ENCODE measurements at regions not wholly inside any gene's neighbourhood (a gene's known extent, or its start where the extent isn't known, plus 50 kb on each side); places are given as distances from the start of the nearest gene placed in this dataset.
A peak's percentile ranks its signal among the peaks of the same experiment; 100 is the strongest.

DNA sequence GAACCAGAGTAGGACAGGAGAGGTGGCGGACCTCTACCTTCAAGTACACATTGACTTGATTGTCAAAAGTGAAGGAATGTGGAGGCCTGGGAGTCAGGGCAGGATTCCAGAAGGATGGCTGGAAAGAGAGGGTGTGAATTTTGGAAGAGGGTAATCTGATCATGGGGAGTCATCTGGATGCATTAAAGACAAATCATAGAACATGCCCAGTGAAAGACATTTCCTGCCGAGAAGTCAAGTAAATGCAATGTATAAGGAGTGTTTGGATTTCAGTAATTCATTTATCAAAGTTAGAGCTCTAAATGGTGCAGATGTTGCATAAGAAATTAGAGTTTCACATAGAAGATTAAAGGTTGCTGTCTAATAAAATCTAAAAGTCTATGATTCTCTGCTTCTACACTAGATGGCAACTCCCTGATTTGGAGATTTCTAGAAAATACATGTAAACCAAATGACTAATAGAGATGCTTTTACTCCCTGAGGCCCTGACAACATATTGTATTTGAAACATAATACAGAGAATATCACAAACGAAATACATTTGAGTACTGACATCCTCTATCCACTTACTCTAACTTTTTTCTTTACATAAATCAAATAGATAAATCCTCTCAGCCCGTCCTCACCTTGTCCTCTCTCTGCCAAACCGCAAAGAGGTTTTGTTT is 91.3 kb downstream of the KCNA5 start:
- no peaks in the 10 kb centered on the region for H3K36me3 ChIP-seq (replicated peaks in 1 of 2; ENCODE audit: control insufficient read depth in 1 of 2, insufficient read depth in 2 of 2, low read length in 1 of 2)
- H3K9ac ChIP-seq = no peak overlapping the region
- POLR2A ChIA-PET = no interaction called here
- H3K9me2 ChIP-seq = no peaks in the 10 kb centered on the region
- TF ChIP-seq TAF1 (IDR thresholded peaks at IDR 0.05; ENCODE audit: borderline replicate concordance, low read depth, low read length) (no peak), RAD21 (IDR thresholded peaks at IDR 0.05; ENCODE audit: low read length) (no peak), FOXM1 (IDR thresholded peaks at IDR 0.05; ENCODE audit: low read depth) (no peak), MXI1 (IDR thresholded peaks at IDR 0.05; ENCODE audit: low read depth, low read length) (no peak), GATA2 (CRISPR knock-in tag; IDR thresholded peaks at IDR 0.05) (no peak)
- TF ChIP-seq, protein P1, sequence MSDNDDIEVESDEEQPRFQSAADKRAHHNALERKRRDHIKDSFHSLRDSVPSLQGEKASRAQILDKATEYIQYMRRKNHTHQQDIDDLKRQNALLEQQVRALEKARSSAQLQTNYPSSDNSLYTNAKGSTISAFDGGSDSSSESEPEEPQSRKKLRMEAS (IDR thresholded peaks at IDR 0.05; ENCODE audit: low read depth) = no peak
- TF ChIP-seq, protein P2, sequence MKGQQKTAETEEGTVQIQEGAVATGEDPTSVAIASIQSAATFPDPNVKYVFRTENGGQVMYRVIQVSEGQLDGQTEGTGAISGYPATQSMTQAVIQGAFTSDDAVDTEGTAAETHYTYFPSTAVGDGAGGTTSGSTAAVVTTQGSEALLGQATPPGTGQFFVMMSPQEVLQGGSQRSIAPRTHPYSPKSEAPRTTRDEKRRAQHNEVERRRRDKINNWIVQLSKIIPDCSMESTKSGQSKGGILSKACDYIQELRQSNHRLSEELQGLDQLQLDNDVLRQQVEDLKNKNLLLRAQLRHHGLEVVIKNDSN (IDR thresholded peaks at IDR 0.05; ENCODE audit: borderline replicate concordance, low read depth) = no peak
- TF ChIP-seq, protein P3, sequence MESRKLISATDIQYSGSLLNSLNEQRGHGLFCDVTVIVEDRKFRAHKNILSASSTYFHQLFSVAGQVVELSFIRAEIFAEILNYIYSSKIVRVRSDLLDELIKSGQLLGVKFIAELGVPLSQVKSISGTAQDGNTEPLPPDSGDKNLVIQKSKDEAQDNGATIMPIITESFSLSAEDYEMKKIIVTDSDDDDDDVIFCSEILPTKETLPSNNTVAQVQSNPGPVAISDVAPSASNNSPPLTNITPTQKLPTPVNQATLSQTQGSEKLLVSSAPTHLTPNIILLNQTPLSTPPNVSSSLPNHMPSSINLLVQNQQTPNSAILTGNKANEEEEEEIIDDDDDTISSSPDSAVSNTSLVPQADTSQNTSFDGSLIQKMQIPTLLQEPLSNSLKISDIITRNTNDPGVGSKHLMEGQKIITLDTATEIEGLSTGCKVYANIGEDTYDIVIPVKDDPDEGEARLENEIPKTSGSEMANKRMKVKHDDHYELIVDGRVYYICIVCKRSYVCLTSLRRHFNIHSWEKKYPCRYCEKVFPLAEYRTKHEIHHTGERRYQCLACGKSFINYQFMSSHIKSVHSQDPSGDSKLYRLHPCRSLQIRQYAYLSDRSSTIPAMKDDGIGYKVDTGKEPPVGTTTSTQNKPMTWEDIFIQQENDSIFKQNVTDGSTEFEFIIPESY (IDR thresholded peaks at IDR 0.05; ENCODE audit: borderline replicate concordance, low read depth) = no peak
- no peak overlapping the region for H3K4me2 ChIP-seq
- H3F3A ChIP-seq (replicated peaks; ENCODE audit: insufficient read depth) = no peaks in the 10 kb centered on the region
- no peak overlapping the region for H2AFZ ChIP-seq (ENCODE audit: low read depth)
- no peaks in the 10 kb centered on the region; the same call in 1 of the 2 replicates for H3K79me2 ChIP-seq (ENCODE audit: insufficient read depth)
- 83% methylated on average over 5 of the region's 5 CpGs for WGBS (ENCODE audit: low lambda C conversion rate)
- CTCF ChIA-PET = no interaction called here
- H4K20me1 ChIP-seq (ENCODE audit: insufficient read depth) = no peaks in the 10 kb centered on the region
- H3K4me1 ChIP-seq (ENCODE audit: control insufficient read depth in 1 of 2, insufficient read depth in 2 of 2, low read depth in 1 of 2, low read length in 1 of 2) = peaks cover 0 to 7% of the 10 kb centered on the region in 2 experiments; a peak in 1 of 4 replicates
- DNase-seq = no peak
- no peak overlapping the region for H3K4me3 ChIP-seq (ENCODE audit: low read depth in 2 of 2, low read length in 1 of 2)
- H3K27me3 ChIP-seq (ENCODE audit: insufficient read depth) = no peaks in the 10 kb centered on the region
- H3K27ac ChIP-seq (ENCODE audit: low read depth in 2 of 2, low read length in 1 of 2) = no peak overlapping the region
- no peaks in the 10 kb centered on the region for H3K9me3 ChIP-seq

DNA sequence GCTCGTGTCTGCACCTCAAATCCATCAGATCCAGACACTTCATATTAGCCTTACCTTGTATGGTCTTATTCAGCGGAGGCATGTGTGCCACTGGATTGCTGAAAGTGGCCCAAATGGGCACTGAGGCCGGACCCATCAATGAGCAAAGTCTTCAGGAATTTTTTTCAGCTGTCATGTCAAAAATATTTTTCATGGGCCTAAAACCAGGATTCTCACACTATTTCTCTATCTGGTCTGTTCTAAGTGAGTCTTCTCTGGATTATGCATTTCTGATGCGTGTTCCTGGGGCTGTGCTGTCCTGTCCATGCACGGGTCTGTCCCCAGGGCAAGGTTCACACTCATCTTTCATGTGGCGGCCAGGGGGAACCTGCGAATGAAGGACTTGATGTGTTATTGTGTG is 94.6 kb downstream of the KCNA5 start:
- no peaks in the 10 kb centered on the region; the same call in 1 of the 2 replicates for H3K79me2 ChIP-seq (ENCODE audit: insufficient read depth)
- H3K27ac ChIP-seq (ENCODE audit: low read depth in 2 of 2, low read length in 1 of 2) = peak overlapping the region in 1 of 2 experiments; percentile 32; a peak in 2 of 4 replicates
- peaks cover 0 to 7% of the 10 kb centered on the region in 2 experiments; a peak in 1 of 4 replicates for H3K4me1 ChIP-seq (ENCODE audit: control insufficient read depth in 1 of 2, insufficient read depth in 2 of 2, low read depth in 1 of 2, low read length in 1 of 2)
- H3K4me3 ChIP-seq (ENCODE audit: low read depth in 2 of 2, low read length in 1 of 2) = no peak overlapping the region
- ChIA-PET CTCF (no interaction called here), POLR2A (no interaction called here)
- no peak overlapping the region for H2AFZ ChIP-seq (ENCODE audit: low read depth)
- no peak overlapping the region for H3K9ac ChIP-seq
- H3K9me2 ChIP-seq = no peaks in the 10 kb centered on the region
- H3F3A ChIP-seq (replicated peaks; ENCODE audit: insufficient read depth) = no peaks in the 10 kb centered on the region
- H3K27me3 ChIP-seq (ENCODE audit: insufficient read depth) = no peaks in the 10 kb centered on the region
- WGBS (ENCODE audit: low lambda C conversion rate) = 80% methylated on average over 7 of the region's 7 CpGs
- no peak for DNase-seq
- TF ChIP-seq, protein P4, sequence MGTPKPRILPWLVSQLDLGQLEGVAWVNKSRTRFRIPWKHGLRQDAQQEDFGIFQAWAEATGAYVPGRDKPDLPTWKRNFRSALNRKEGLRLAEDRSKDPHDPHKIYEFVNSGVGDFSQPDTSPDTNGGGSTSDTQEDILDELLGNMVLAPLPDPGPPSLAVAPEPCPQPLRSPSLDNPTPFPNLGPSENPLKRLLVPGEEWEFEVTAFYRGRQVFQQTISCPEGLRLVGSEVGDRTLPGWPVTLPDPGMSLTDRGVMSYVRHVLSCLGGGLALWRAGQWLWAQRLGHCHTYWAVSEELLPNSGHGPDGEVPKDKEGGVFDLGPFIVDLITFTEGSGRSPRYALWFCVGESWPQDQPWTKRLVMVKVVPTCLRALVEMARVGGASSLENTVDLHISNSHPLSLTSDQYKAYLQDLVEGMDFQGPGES (IDR thresholded peaks at IDR 0.05; ENCODE audit: low read depth, low read length) = no peak
- TF ChIP-seq MXI1 (IDR thresholded peaks at IDR 0.05; ENCODE audit: low read depth, low read length) (no peak), NRF1 (IDR thresholded peaks at IDR 0.05; ENCODE audit: low read depth, low read length) (no peak), RCOR1 (IDR thresholded peaks at IDR 0.05; ENCODE audit: low read length) (no peak), TEAD4 (IDR thresholded peaks at IDR 0.05; ENCODE audit: borderline replicate concordance, insufficient read depth) (no peak)
- TF ChIP-seq, protein P2 (IDR thresholded peaks at IDR 0.05; ENCODE audit: borderline replicate concordance, low read depth) = no peak
- TF ChIP-seq, protein P5, sequence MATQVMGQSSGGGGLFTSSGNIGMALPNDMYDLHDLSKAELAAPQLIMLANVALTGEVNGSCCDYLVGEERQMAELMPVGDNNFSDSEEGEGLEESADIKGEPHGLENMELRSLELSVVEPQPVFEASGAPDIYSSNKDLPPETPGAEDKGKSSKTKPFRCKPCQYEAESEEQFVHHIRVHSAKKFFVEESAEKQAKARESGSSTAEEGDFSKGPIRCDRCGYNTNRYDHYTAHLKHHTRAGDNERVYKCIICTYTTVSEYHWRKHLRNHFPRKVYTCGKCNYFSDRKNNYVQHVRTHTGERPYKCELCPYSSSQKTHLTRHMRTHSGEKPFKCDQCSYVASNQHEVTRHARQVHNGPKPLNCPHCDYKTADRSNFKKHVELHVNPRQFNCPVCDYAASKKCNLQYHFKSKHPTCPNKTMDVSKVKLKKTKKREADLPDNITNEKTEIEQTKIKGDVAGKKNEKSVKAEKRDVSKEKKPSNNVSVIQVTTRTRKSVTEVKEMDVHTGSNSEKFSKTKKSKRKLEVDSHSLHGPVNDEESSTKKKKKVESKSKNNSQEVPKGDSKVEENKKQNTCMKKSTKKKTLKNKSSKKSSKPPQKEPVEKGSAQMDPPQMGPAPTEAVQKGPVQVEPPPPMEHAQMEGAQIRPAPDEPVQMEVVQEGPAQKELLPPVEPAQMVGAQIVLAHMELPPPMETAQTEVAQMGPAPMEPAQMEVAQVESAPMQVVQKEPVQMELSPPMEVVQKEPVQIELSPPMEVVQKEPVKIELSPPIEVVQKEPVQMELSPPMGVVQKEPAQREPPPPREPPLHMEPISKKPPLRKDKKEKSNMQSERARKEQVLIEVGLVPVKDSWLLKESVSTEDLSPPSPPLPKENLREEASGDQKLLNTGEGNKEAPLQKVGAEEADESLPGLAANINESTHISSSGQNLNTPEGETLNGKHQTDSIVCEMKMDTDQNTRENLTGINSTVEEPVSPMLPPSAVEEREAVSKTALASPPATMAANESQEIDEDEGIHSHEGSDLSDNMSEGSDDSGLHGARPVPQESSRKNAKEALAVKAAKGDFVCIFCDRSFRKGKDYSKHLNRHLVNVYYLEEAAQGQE (IDR thresholded peaks at IDR 0.05; ENCODE audit: low read depth, low read length) = no peak
- TF ChIP-seq, protein P1 (IDR thresholded peaks at IDR 0.05; ENCODE audit: low read depth) = no peak
- no peaks in the 10 kb centered on the region for H3K9me3 ChIP-seq
- H4K20me1 ChIP-seq (ENCODE audit: insufficient read depth) = no peaks in the 10 kb centered on the region
- no peak overlapping the region; the same call in 1 of the 2 replicates for H3K4me2 ChIP-seq
- H3K36me3 ChIP-seq (replicated peaks in 1 of 2; ENCODE audit: control insufficient read depth in 1 of 2, insufficient read depth in 2 of 2, low read length in 1 of 2) = no peaks in the 10 kb centered on the region
